HepG2 (cell line): ENCODE measurements at regions not wholly inside any gene's neighbourhood (a gene's known extent, or its start where the extent isn't known, plus 50 kb on each side); places are given as distances from the start of the nearest gene placed in this dataset.

Experiments
- ATAC-seq: fragments of 200-7000 bp; cut with Tn5 transposase; 3 replicates; pipeline ENCODE4 v1.9.1; 2020; ENCODE audit warnings: mild to moderate bottlenecking, moderate library complexity
- BruUV-seq: library from RNA; stranded (reverse); fragments of 400-500 nt; replicated peaks from 2 replicates; lab custom pipeline; 2021; lab: Mats Ljungman, UMichigan
- CTCF ChIA-PET: fragments of 300-600 bp; formaldehyde crosslinking; extraction: SDS; loops from one replicate; lab custom pipeline; 2021; ENCODE audit warnings: low total read pairs, inconsistent platforms, low intra/inter-chr PET ratio; lab: Yijun Ruan, JAX
- POLR2A ChIA-PET: fragments of 350-600 bp; sonication (Branson Sonifier 250); formaldehyde crosslinking; loops from one replicate; lab custom pipeline; 2020; ENCODE audit warnings: antibody characterized with exemption, inconsistent platforms; lab: Yijun Ruan, JAX
- DNase-seq: peaks from one replicate; pipeline ENCODE4 v3.0.0-alpha.2; 2015; ENCODE audit warnings: low spot score
- FAIRE-seq: peaks from 3 replicates; lab custom pipeline; 2011; peaks lifted over from hg19 to GRCh38; lab: Jason Lieb, UNC
- H2AFZ ChIP-seq: one replicate; pipeline ENCODE4 v1.6.1; 2011; ENCODE audit warnings: low read length, inconsistent platforms
- H3K27ac ChIP-seq: fragments of 300-600 bp; 3 replicates; pipeline ENCODE4 v1.8.0; 2011; ENCODE audit warnings: mixed run types, mild to moderate bottlenecking, mixed read lengths, low read length, inconsistent platforms; ENCODE audit not compliant: insufficient read depth; ENCODE audit errors: extremely low read length
- H3K27me3 ChIP-seq, 2 experiments: fragments of 200-600 bp in 1 of 2; 2 replicates in 1 of 2; 3 replicates in 1 of 2; pipeline versions ENCODE4 v1.6.0 to v1.8.0; 2011; ENCODE audit warnings: low read length in 2 of 2, mild to moderate bottlenecking in 2 of 2, moderate library complexity in 2 of 2, inconsistent platforms in 1 of 2; ENCODE audit not compliant: insufficient read depth in 2 of 2, control insufficient read depth in 1 of 2
- H3K36me3 ChIP-seq, 2 experiments: fragments of 200-600 bp in 1 of 2; replicated peaks in 1 of 2; 2 replicates in 1 of 2; 3 replicates in 1 of 2; pipeline versions ENCODE4 v1.5.1 to v1.8.0; 2011; ENCODE audit warnings: low read length in 2 of 2, inconsistent platforms in 1 of 2; ENCODE audit not compliant: insufficient read depth in 2 of 2, control insufficient read depth in 1 of 2
- H3K4me1 ChIP-seq: 2 replicates; pipeline ENCODE4 v1.5.1; 2012; ENCODE audit warnings: low read length, inconsistent platforms; ENCODE audit not compliant: insufficient read depth
- H3K4me2 ChIP-seq: 2 replicates; pipeline ENCODE4 v1.6.0; 2011; ENCODE audit warnings: low read depth, low read length, inconsistent platforms
- H3K4me3 ChIP-seq, 3 experiments: fragments of 200-600 bp in 1 of 3; sonication (generic), shearing (Covaris generic) in 1 of 3; replicated peaks in 1 of 3; 2 replicates each; pipeline ENCODE4 v1.5.1; 2011 to 2016; ENCODE audit warnings: low read length in 3 of 3, inconsistent platforms in 2 of 3, low read depth in 2 of 3, mild to moderate bottlenecking in 2 of 3, control low read depth in 1 of 3, mixed read lengths in 1 of 3; ENCODE audit not compliant: insufficient read depth in 1 of 3
- H3K79me2 ChIP-seq: one replicate; pipeline ENCODE4 v1.6.1; 2011; ENCODE audit warnings: low read length, inconsistent platforms; ENCODE audit not compliant: insufficient read depth
- H3K9ac ChIP-seq: 2 replicates; pipeline ENCODE4 v1.6.0; 2011; ENCODE audit warnings: mild to moderate bottlenecking, low read depth, low read length, inconsistent platforms; ENCODE audit not compliant: insufficient read depth
- H3K9me3 ChIP-seq: 2 replicates; pipeline ENCODE4 v1.5.1; 2012; ENCODE audit warnings: mild to moderate bottlenecking, low read length
- H4K20me1 ChIP-seq: 2 replicates; pipeline ENCODE4 v1.6.0; 2011; ENCODE audit warnings: inconsistent platforms, mild to moderate bottlenecking, low read length, moderate library complexity; ENCODE audit not compliant: insufficient read depth
- CHCHD3 ChIP-seq: sonication (generic); formaldehyde crosslinking; IDR thresholded peaks from 2 replicates; pipeline ENCODE4 v1.8.0; 2022; ENCODE audit warnings: mild to moderate bottlenecking, missing genetic modification reagents, moderate library complexity
- HNF1B ChIP-seq: sonication (generic); formaldehyde crosslinking; IDR thresholded peaks from 2 replicates; pipeline ENCODE4 v1.5.1; 2020; ENCODE audit warnings: mild to moderate bottlenecking, moderate library complexity, missing genetic modification reagents
- JUNB ChIP-seq: sonication (generic); formaldehyde crosslinking; IDR thresholded peaks from 2 replicates; pipeline ENCODE4 v1.8.0; 2022; ENCODE audit warnings: missing genetic modification reagents, mild to moderate bottlenecking, borderline replicate concordance
- KDM4B ChIP-seq: sonication (generic); formaldehyde crosslinking; IDR thresholded peaks from 2 replicates; pipeline ENCODE4 v1.4.0; 2020; ENCODE audit warnings: missing genetic modification reagents
- MNT ChIP-seq: fragments of 450-650 bp; IDR thresholded peaks from 2 replicates; pipeline ENCODE4 v1.6.1; 2016
- SMC3 ChIP-seq: IDR thresholded peaks from 2 replicates; pipeline ENCODE4 v1.6.1; 2011; ENCODE audit warnings: low read length, improper control_type of control experiment
- ZFAT ChIP-seq: sonication (generic); formaldehyde crosslinking; conservative IDR thresholded peaks from 2 replicates; pipeline ENCODE4 v1.8.1; 2023; ENCODE audit warnings: missing genetic modification reagents, inconsistent platforms
- ZNF207 ChIP-seq: fragments of 450-650 bp; IDR thresholded peaks from 2 replicates; pipeline ENCODE4 v1.6.1; 2016; ENCODE audit warnings: antibody characterized with exemption, borderline replicate concordance
- ZNF598 ChIP-seq: sonication (generic); formaldehyde crosslinking; IDR thresholded peaks from 2 replicates; pipeline ENCODE4 v1.5.1; 2020; ENCODE audit warnings: mild to moderate bottlenecking, missing genetic modification reagents, borderline replicate concordance
- ZNF768 ChIP-seq: sonication (generic); formaldehyde crosslinking; IDR thresholded peaks from 2 replicates; pipeline ENCODE4 v1.4.0; 2020; ENCODE audit warnings: missing genetic modification reagents
- ZNF772 ChIP-seq: sonication (generic); formaldehyde crosslinking; IDR thresholded peaks from 2 replicates; pipeline ENCODE4 v1.5.0; 2020; ENCODE audit warnings: mild to moderate bottlenecking, missing genetic modification reagents
- WGBS: methylation state at CpG from one replicate; pipeline ENCODE4 v1.1.6; 2017; ENCODE audit warnings: low lambda C conversion rate; 5-methylcytosine and 5-hydroxymethylcytosine counted together
- in situ Hi-C: cut with HindIII; loops from 2 replicates; pipeline ENCODE4 v1.10.0; 2017; ENCODE audit warnings: low pct_unique_long_range_greater_than_20kb; ENCODE audit not compliant: extremely low pct_ligation_motif_present
- intact Hi-C: fragments of 100-400 bp; cut with micrococcal nuclease; formaldehyde crosslinking; loops from one replicate; pipeline ENCODE4 v1.10.0; 2022; ENCODE audit not compliant: unreplicated experiment

- no peak overlapping the region for H2AFZ ChIP-seq
- ATAC-seq = no peak
- no peak overlapping the region for H3K4me2 ChIP-seq
- H4K20me1 ChIP-seq = no peaks in the 10 kb centered on the region
- intact Hi-C loops (no loop called here), in situ Hi-C loops (no loop called here)
- POLR2A ChIA-PET = no interaction called here
- no TSS peak for BruUV-seq
- TF ChIP-seq CHCHD3 (CRISPR knock-in tag) (no peak), ZNF598 (CRISPR knock-in tag) (no peak), KDM4B (CRISPR knock-in tag) (no peak), ZFAT (CRISPR knock-in tag) (no peak), ZNF772 (CRISPR knock-in tag) (no peak), ZNF207 (no peak)
- no peaks in the 10 kb centered on the region for H3K27me3 ChIP-seq
- no peaks in the 10 kb centered on the region for H3K79me2 ChIP-seq
- FAIRE-seq = no peak
- CTCF ChIA-PET = no interaction called here
- H3K27ac ChIP-seq = no peak overlapping the region
- no peaks in the 10 kb centered on the region for H3K9me3 ChIP-seq
- H3K36me3 ChIP-seq = no peaks in the 10 kb centered on the region
- WGBS = 25% methylated on average over 7 of the region's 7 CpGs
- no peaks in the 10 kb centered on the region for H3K4me1 ChIP-seq
- no peak overlapping the region for H3K4me3 ChIP-seq
- H3K9ac ChIP-seq = no peak overlapping the region
- DNase-seq = no peak
These were observed 213.6 kb upstream of the CELF4 start for GRCh38 chr18:37779220-37779619.

- Histone ChIP-seq H3K36me3 (no peaks in the 10 kb centered on the region), H3K9ac (no peak overlapping the region), H3K9me3 (no peaks in the 10 kb centered on the region), H4K20me1 (no peaks in the 10 kb centered on the region), H3K4me2 (no peak overlapping the region), H3K79me2 (no peaks in the 10 kb centered on the region), H3K4me1 (no peaks in the 10 kb centered on the region), H3K4me3 (no peak overlapping the region), H3K27ac (no peak overlapping the region), H2AFZ (no peak overlapping the region), H3K27me3 (no peaks in the 10 kb centered on the region)
- ChIA-PET POLR2A (no interaction called here), CTCF (interaction anchor here (1.1 kb wide), 1 partner anchor 1793 kb away, joined by 4 read pairs; no protein-coding TSS in a partner anchor)
- ATAC-seq = peak; percentile 97
- in situ Hi-C loops = no loop called here
- 4% methylated on average over 7 of the region's 21 CpGs for WGBS
- peak; percentile 37 for DNase-seq
- intact Hi-C loops = no loop called here
- no peak for FAIRE-seq
- BruUV-seq = no TSS peak
- no peak for TF ChIP-seq JUNB
- peak; percentile 86 for TF ChIP-seq ZNF768 (CRISPR knock-in tag)
- TF ChIP-seq MNT = no peak
- TF ChIP-seq HNF1B (CRISPR knock-in tag) = 0 out of 2 replicates have a peak, but pooled peaks have one; percentile 33
- TF ChIP-seq SMC3 = peak; percentile 40; the same call in 1 of the 2 replicates
These were observed 213.0 kb upstream of the CELF4 start for GRCh38 chr18:37778417-37779165.
